ENCODE measurements at regions not wholly inside any gene's neighbourhood (a gene's known extent, or its start where the extent isn't known, plus 50 kb on each side); places are given as distances from the start of the nearest gene placed in this dataset.

DNA sequence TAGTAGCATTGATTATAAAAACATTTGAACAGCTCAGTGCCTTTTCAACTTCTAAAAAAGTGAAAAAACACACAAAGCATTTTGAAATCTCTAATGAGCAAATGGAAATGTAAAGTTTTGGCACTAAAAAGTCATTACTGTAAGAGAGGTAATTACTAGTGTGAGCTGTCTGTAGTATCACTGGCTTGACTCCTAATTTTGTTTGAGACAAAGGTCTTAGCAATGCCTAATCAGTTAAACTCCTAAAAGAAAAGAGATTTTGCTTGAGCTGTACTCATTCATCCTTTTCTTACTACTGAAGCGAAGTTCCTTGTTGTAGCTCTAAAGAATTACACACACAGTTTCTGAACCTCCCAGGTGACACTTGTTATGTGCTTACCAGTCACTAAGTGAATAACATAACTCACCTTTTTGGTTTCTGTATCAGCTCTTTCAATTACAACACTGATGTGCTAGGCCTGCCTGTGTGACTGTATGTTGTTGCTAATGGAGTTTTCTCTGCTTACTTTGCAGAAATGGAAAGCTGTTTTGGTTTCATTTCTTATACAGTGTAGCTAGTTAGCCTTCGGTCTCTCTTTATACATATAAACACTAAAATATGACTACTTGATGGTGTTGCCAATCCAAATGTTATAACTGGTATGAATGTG is 924.4 kb upstream of the TENM4 start:
- no peak for DNase-seq (ENCODE audit: low read depth, low spot score)

DNA sequence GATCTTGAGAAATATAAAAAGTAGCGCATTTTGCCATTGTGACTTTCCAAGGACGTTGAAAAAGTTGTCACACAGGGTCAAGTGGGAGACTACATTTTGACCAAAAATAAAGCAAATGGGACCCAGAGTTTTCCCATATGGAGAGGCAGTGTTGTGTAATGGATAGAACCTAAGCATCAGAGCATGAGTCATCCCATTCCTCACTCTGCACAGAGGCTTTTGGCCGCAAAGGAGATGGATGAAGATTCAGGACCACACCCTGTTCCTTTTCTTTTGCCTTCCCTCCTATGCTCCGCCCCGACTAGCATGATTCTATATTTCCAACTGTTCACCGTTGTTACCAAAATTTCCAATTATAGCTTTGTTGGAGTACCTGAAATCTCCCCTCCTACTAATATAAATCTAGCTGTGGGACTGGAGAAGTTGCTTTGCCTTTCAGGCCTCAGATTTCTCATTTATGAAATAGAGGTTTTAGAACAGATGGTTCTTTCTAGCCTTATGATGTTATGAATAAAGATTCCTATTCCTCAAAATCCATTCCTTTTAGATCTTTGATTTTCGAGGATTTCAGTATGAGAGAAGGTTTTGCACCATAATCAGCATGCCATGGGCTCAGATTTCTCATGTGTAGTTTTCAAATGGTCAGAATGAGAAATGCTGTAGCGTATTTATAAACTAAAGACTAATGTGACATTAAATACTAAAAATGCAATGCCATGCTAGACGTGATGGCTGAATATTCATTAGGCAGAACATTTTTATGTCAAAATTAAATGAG is 921.9 kb upstream of the TENM4 start:
- DNase-seq (ENCODE audit: low read depth, low spot score) = no peak

DNA sequence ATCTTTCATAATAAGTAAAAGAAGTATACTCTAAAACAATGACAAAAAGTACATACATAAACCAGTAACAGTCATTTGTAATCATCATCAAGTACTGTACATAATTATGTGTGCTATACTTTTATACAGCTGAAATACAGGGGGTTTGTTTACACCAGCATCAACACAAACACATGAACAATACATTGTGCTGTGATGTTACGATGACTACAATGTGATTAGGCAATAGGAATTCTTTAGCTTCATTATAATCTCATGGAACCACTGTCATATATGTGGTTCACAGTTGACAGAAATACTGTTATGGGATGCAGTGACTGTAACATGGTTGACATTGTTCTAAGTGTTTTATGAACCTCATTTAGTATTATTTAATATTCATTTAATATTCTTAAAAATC is 914.4 kb upstream of the TENM4 start:
- DNase-seq (ENCODE audit: low read depth, low spot score) = no peak

DNA sequence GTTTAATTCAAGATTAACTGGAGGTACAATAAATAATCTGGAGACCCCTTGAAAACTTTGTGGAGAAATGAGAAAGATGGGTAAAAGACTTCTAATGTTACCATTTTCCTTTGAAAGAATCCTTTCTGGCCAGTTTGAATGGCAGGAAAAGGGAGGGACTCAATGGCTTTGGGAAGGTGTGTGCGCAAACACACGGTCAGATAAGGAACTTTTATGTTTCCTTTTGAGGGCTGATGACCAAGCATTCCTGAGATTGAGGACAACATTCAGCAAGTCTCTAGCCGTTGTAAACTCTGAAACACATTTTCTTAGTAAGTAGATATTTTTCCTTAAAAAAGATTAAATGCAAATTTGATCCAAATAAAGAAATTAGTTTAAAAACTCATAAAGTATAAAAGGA is 909.7 kb upstream of the TENM4 start:
- DNase-seq (ENCODE audit: low read depth, low spot score) = no peak

DNA sequence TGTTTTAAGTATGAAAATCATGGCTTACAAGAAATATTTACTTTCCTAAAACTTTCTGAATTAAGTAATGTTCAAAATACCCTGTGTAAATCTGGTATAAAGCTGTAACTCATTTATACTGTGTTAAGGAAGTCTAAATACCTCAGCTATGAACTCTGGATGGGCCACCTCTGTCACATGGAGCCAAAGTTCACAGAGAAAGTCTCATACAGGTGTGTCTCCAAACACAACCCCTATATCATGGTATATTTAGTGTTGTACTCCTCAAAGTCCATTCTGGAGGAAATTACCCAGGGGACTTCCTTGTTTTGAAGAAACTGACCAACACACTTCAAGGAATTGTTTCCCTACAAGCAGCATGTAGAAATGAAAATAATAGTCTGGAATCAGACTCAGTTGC is 909.2 kb upstream of the TENM4 start:
- no peak for DNase-seq (ENCODE audit: low read depth, low spot score)

DNA sequence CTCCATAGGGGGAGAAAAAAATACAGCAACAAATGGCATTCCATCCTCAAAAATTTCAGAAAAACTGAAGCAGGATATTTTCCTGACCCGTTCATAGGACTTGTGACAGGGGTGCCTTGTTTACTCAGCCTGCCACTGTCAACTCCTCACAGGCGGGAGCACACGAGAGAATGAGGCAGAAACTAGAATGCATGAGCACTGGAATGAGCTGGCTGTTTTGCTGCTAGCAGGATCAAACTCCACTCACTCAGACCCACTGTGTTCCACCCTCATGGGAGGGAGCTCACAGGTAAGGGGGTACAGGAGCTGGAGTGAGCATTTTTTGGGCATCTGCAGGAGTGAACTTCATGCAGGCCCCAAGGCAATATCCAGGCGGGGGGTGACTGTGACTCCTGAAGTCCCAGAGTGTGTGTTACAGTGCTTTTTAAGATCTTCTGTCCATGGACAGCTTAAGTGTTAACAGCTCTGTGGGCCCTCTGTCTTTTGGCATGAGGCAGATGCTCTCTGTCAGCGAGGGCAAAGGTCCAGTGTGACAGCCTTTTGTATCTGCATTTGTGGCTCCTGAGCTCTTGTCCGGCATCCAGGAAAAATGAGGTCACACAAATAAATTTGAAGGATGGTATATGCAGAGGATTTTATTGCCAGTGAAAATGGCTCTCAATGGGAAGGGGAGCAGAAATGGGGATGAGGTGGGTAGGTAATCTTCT is 905.7 kb upstream of the TENM4 start:
- no peak for DNase-seq (ENCODE audit: low read depth, low spot score)

DNA sequence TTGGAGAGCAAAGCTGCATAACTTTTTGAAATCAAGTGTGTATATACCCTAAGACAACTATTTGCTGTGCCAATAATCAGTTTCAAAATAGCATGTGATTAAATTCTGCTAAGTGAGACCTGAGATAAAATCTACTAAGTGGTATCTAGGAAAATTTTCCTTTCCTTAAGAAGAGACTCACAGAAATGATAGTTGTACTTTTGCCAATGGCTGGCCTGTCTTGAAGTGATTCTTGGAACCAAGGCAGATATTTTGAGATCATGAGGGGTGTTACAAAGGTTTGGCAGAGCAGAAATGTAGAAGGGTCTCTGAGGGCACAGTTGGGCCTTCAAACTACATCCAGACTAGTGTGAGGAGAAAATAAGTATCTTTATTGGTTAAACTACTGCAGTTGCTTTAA is 902.6 kb upstream of the TENM4 start:
- no peak for DNase-seq (ENCODE audit: low read depth, low spot score)

DNA sequence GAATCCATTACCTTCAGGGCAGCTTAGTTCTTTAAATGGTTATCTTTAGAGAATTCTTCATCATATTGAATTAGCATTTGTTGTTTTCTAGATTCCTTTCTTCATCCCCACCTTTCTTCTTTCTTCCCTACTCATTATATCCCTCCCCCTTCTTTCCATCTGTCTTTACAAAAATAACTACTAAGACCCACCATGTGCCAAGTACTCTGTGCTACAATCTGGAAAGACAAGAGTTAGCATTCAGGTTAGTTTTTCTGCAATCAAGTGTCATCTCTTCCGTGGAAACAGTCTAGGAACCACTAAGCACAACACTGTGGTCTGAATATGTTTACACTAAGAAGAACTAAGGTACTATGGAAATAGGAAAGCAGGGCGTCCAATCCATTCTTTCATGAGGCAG is 897.4 kb upstream of the TENM4 start:
- no peak for DNase-seq (ENCODE audit: low read depth, low spot score)

DNA sequence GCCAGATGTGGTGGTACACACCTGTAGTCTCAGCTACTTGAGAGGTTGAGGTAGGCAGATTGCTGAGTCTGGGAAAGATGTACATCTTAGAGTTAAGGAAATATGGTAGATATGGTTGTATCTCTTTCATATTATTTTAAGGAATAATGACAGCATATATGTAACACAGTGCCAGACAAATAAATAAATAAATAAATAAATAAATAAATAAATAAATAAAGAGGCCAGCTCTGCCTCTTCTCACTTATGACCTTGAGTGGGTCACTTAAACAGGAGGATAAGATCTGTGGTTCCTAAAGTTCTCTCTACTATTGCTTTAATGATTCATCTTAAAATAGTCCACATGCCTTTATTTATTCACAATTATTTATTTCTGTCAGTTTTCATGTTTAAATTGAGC is 890.9 kb upstream of the TENM4 start:
- DNase-seq (ENCODE audit: low read depth, low spot score) = no peak

DNA sequence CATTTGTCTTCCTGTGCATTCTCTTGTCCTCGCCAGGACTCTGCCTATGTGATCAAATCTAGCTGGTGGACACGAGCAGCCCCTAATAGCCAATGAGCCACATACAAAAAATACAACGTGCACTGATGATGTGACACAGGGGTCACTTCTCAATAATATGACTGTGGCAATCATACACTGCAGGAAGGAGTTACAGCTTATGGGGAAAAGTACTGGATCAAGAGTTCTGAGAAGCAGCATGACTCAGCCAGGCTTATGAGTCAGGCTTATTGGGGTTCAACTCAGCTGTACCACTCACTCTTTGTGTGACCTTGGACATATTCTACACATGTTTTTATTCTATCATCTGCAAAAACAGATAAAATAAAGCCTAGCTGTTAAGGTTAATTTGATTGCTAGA is 889.4 kb upstream of the TENM4 start:
- DNase-seq (ENCODE audit: low read depth, low spot score) = no peak

DNA sequence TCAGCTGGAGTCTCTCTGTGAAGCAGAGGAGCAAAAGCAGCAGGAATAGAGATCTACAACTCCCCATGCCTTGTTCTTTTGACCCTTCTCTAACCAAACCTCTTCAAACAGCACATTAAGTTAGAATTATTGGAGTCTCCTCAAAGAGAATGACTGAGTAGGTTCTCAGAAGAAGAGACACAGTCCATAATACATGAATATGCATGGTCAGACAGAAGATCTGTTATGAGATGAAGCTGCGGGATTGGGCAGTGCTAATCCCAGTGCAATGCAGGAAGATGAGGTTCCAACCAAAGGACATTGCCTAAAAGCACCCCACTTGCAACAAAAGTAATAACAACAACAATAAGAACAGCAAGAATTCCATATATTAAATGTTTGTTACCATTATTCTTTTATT is 887.9 kb upstream of the TENM4 start:
- DNase-seq (ENCODE audit: low read depth, low spot score) = no peak

DNA sequence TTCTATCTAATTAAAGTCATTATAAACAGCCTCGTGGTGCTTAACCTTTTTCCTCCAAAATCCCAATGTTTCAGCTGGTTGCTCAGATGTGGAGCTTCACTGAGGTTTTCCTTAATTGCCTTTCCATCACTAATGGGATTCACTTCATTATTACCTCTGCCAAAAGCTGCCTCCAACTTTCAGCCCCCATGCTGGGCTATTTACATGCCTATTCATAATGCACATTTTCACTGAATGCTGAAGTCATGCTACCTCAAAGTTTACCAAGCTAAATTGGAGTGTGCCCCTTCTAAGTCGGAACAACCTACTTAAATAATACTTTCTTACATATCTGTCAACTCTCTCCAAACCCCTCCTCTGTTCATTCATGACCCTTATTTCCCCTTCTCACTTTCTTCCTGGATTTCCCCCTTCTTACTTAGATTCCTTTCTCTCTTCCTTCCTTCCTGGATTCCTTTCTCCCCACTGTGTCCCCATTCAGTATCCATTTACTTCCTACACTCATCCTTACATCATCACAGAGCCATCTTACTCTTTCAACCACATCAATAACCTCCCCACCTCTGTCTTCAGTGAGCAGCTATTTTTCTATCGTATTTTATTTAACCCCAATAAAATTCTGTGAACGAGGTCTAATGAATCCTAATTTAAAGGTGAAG is 887.3 kb upstream of the TENM4 start:
- DNase-seq (ENCODE audit: low read depth, low spot score) = no peak

DNA sequence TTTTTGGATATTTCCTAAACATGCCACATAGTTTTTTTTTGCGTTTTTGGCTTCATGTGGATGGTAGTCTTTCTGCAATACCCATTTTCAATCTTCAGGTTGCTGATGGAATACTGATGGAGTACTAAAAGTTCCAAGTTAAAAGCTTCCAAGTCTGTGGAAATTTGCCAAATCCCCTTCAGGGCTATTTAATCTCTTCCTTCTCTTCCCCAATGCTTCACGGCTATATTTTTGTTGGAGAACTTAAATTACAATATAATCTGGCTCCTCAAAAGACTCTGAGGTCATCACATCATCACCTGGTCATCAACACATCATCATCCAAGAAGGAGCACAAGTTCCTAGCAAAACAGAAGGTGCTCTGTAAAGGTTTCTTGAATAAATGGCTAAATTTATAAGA is 881.0 kb upstream of the TENM4 start:
- DNase-seq (ENCODE audit: low read depth, low spot score) = no peak

DNA sequence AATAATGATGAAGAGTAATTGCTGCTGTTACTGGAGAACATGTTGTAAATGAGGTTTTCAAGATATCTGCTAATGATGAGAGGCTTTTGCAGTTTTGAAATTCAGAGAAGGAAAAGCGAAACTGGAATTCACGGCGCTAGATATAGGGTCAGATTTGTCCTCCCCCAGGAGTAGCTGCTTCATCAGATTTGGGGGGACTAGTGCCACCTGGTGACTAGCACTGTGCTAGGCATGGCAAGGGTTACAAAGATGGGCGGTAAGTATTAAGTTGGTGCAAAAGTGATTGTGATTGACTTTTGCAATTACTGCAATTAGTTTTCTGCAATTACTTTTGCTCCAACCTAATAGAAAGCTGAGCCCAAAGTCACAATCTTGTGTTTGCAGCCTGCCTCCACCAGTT is 879.9 kb upstream of the TENM4 start:
- DNase-seq (ENCODE audit: low read depth, low spot score) = no peak

DNA sequence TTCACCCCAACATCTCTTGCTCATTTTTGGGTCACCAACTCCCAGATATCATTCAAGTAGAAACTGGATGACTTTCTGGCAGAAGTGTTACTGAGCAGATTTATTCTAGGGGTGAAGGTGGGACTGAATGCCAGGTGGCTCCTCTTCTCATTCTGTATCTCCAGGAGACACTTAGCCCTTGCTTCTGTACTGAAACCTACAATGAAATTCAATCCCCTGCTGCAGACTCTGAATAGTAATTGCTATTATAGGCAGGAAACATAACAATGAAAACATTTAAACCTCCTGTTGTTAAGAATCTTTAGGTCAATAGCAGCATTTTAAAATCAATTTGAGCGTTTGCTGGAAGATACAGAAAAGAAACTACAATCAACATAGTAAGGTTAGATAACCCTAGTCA is 879.4 kb upstream of the TENM4 start:
- DNase-seq (ENCODE audit: low read depth, low spot score) = no peak

DNA sequence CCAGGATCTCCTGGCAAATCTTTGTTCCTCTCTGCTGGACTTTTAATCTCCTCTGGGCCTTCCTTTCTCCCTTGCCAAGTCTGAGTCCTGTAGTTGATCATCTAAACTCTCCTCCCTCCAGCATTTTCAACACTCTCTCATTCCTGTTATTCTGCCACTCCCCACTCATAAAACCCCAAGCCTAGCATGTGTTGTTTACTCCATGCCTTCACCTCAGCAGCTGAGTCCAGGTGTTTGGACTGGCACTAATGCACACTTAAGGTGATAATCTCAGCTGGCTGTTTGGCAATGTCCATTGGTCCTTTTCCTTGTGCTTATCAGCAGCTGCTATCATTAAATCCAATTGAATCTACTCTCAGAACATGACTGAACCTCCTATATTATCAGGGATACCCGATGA is 876.8 kb upstream of the TENM4 start:
- DNase-seq (ENCODE audit: low read depth, low spot score) = no peak

DNA sequence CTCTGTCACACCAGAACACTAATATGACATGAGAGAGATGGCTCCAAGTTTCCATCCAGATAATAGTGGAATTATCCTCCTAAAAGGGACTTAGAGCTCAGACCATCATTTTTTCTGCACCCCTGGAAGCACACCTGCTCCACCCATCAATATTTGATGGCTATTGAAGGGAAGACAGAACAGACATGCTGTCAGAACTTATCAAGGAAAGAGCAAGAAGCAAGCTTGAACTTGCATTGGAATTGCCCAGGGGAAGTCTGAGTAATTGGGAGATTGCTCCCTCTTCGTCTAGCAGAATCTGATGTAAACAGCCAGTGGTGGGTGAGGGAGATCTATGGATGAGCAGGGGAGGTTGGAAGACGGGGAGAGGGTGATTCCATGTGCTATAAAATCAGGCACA is 874.4 kb upstream of the TENM4 start:
- DNase-seq (ENCODE audit: low read depth, low spot score) = no peak

DNA sequence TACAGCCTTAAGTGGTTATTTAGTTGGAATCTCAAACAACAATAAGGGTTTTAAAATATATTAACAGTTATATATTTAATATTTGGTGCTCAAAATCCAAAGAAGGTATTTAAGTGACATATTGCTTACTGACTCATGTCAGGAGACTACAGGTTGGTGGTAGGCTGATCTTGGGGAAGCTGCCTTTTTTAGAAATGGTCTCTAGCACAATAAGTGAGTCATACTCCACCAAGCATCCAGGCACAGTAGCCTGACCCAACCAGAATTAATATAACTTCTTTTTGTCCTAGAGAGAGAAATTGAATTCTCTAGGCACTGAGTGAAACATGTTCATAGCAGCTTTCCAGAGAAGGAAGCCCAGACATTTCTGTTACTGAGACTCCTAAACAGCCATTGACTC is 868.5 kb upstream of the TENM4 start:
- no peak for DNase-seq (ENCODE audit: low read depth, low spot score)

DNA sequence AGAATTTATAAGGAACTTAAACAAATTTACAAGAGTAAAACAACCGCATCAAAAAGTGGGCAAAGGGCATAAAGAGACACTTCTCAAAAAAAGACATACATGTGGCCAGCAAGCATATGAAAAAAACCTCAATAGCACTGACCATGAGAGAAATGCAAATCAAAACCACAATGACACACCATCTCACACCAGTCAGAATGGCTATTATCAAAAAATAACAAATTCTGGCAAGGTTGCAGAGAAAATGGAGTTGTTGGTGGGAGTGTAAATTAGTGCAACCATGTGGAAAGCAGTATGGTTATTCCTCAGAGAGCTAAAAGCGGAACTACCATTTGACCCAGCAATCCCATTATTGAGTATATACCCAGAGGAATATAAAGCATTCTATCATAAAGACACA is 866.8 kb upstream of the TENM4 start:
- no peak for DNase-seq (ENCODE audit: low read depth, low spot score)

DNA sequence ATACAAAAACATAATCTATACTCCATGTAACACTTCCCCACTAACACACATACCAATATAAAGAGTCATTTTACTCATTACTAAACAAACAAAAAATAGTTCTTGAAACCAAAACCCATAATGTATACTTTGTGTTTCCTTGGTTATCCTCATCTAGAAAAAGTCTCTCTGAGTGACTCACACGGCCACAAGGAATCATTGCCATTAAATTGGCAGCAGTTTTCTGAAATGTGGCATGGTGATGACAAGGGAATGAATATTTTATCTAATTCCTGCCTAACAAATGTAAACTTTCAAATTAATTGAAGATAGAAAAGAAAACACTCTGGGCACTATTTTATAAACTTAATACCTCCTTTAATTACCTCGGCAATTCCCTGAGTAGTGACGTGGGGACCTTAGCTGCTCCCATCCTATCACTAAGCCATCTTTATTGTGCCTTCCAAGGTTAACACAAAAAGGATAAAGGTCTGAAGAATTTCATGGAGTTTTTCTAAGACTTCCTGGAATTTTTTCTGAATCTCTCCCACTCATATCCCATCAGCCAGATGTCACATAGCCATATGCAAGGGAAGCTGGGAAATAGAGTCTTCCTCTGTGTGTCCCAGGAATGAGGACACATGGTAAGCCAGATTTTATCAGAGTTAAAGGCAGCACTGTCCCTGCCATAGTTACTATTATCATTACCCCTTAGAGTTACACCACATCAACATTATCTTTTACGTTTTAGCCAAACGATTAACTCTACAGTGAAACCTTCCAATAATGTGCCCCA is 857.2 kb upstream of the TENM4 start:
- DNase-seq (ENCODE audit: low read depth, low spot score) = no peak

DNA sequence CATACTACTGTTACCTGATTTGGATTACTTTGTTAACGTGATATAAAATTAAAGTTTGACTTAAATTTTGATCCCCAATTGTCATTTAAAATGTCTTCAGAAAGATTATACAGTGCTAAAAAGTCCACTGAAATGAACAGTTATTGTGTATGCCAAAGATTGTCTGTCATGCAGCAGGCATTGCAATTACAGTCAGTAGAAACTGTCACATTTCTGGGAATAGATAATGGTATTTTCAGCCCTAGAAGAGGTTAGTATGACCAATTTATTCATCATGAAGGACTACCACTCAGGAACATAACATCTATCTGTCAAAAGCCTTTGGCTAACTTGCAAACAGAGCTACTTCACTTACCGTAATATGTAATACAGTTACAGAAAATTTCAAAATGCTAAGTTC is 852.5 kb upstream of the TENM4 start:
- DNase-seq (ENCODE audit: low read depth, low spot score) = no peak
